Keratinocyte (primary cell): ENCODE measurements at regions not wholly inside any gene's neighbourhood (a gene's known extent, or its start where the extent isn't known, plus 50 kb on each side); places are given as distances from the start of the nearest gene placed in this dataset.

Experiments
- DNase-seq: peaks from one replicate; pipeline ENCODE4 v3.0.0-alpha.2; 2011; ENCODE audit warnings: low read depth, missing footprints, low spot score
- FAIRE-seq: peaks from 2 replicates; lab custom pipeline; 2011; peaks lifted over from hg19 to GRCh38; lab: Jason Lieb, UNC
- H2AFZ ChIP-seq: 2 replicates; pipeline ENCODE4 v1.6.0; 2012; ENCODE audit warnings: low read length, control low read depth, inconsistent platforms; ENCODE audit not compliant: control insufficient read depth
- H3K27ac ChIP-seq: 2 replicates; pipeline ENCODE4 v1.5.1; 2011; ENCODE audit warnings: low read length; ENCODE audit not compliant: control insufficient read depth, insufficient read depth
- H3K27me3 ChIP-seq: 3 replicates; pipeline ENCODE4 v1.6.0; 2011; ENCODE audit warnings: low read length; ENCODE audit not compliant: control insufficient read depth, insufficient read depth; ENCODE audit errors: extremely low read depth
- H3K36me3 ChIP-seq, 2 experiments: 2 replicates in 1 of 2; 3 replicates in 1 of 2; pipeline ENCODE4 v1.5.1; 2011; ENCODE audit warnings: low read length in 2 of 2, mild to moderate bottlenecking in 1 of 2; ENCODE audit not compliant: control insufficient read depth in 2 of 2, insufficient read depth in 2 of 2; ENCODE audit errors: extremely low read depth in 1 of 2
- H3K4me1 ChIP-seq: 3 replicates; pipeline ENCODE4 v1.5.1; 2011; ENCODE audit warnings: low read length; ENCODE audit not compliant: control insufficient read depth, insufficient read depth; ENCODE audit errors: extremely low read depth
- H3K4me2 ChIP-seq: 3 replicates; pipeline ENCODE4 v1.6.0; 2011; ENCODE audit warnings: low read depth, low read length; ENCODE audit not compliant: control insufficient read depth, insufficient read depth; ENCODE audit errors: extremely low read depth
- H3K4me3 ChIP-seq, 3 experiments: fragments of 200-600 bp in 1 of 3; sonication (generic) in 1 of 3; 2 replicates in 2 of 3; 3 replicates in 1 of 3; pipeline ENCODE4 v1.5.1; 2011 to 2016; ENCODE audit warnings: low read length in 3 of 3, mild to moderate bottlenecking in 3 of 3, control low read depth in 2 of 3, inconsistent platforms in 1 of 3, low read depth in 1 of 3, mixed read lengths in 1 of 3, mixed run types in 1 of 3, moderate library complexity in 1 of 3; ENCODE audit not compliant: control insufficient read depth in 2 of 3, insufficient read depth in 2 of 3; ENCODE audit errors: extremely low read depth in 1 of 3
- H3K79me2 ChIP-seq: 2 replicates; pipeline ENCODE4 v1.6.0; 2012; ENCODE audit warnings: low read length; ENCODE audit not compliant: control insufficient read depth, insufficient read depth
- H3K9ac ChIP-seq: 3 replicates; pipeline ENCODE4 v1.6.0; 2011; ENCODE audit warnings: low read length; ENCODE audit not compliant: control insufficient read depth, insufficient read depth; ENCODE audit errors: extremely low read depth
- H3K9me1 ChIP-seq: 3 replicates; pipeline ENCODE4 v1.6.0; 2011; ENCODE audit warnings: low read length; ENCODE audit not compliant: control insufficient read depth, insufficient read depth; ENCODE audit errors: extremely low read depth
- H3K9me3 ChIP-seq: 2 replicates; pipeline ENCODE4 v1.5.1; 2012; ENCODE audit warnings: low read depth, low read length; ENCODE audit not compliant: control insufficient read depth
- H4K20me1 ChIP-seq: 3 replicates; pipeline ENCODE4 v1.6.0; 2011; ENCODE audit warnings: low read length; ENCODE audit not compliant: control insufficient read depth, insufficient read depth; ENCODE audit errors: extremely low read depth
- CTCF ChIP-seq, 3 experiments: IDR thresholded peaks in 1 of 3; conservative IDR thresholded peaks in 1 of 3; optimal IDR thresholded peaks in 1 of 3; 2 replicates in 2 of 3; 3 replicates in 1 of 3; pipeline versions ENCODE3 to v1.5.1; 2011; ENCODE audit warnings: low read length in 3 of 3, mild to moderate bottlenecking in 3 of 3, moderate library complexity in 2 of 3, control low read depth in 1 of 3, inconsistent platforms in 1 of 3; ENCODE audit not compliant: insufficient read depth in 2 of 3; ENCODE audit errors: extremely low read depth in 1 of 3
- EZH2 ChIP-seq: IDR thresholded peaks from one replicate; pipeline ENCODE4 v1.6.1; 2012; ENCODE audit warnings: inconsistent platforms, mild to moderate bottlenecking, low read length, moderate library complexity
- dilution Hi-C: fragments of 300-500 bp; cut with MboI; formaldehyde crosslinking; loops from one replicate; pipeline ENCODE4 v1.7.0; 2020; ENCODE audit warnings: low sequenced_read_pairs; ENCODE audit not compliant: extremely low pct_ligation_motif_present

GRCh38 chr20:17859002-17859615, 109.5 kb downstream of the SNX5 start:
- no peak overlapping the region for H3K4me3 ChIP-seq
- H3K9me1 ChIP-seq: no peaks in the 10 kb centered on the region
- H3K27me3 ChIP-seq: peaks cover 13% of the 10 kb centered on the region
- dilution Hi-C loops: no loop called here
- no peaks in the 10 kb centered on the region for H4K20me1 ChIP-seq
- no peak overlapping the region for H3K27ac ChIP-seq
- DNase-seq (no peak), FAIRE-seq (no peak)
- no peak overlapping the region for H3K4me2 ChIP-seq
- H2AFZ ChIP-seq: no peak overlapping the region
- TF ChIP-seq EZH2 (no peak), CTCF (optimal IDR thresholded peaks at IDR 0.05 in 1 of 3, IDR thresholded peaks at IDR 0.05 in 1 of 3, conservative IDR thresholded peaks at IDR 0.05 in 1 of 3; ENCODE audit: extremely low read depth in 1 of 3, insufficient read depth in 2 of 3, low read length in 3 of 3) (no peak)
- no peaks in the 10 kb centered on the region for H3K36me3 ChIP-seq
- H3K79me2 ChIP-seq: no peaks in the 10 kb centered on the region
- peaks cover 14% of the 10 kb centered on the region for H3K4me1 ChIP-seq
- no peak overlapping the region for H3K9ac ChIP-seq
- H3K9me3 ChIP-seq: peaks cover 6% of the 10 kb centered on the region

GRCh38 chr20:17858450-17859001, 110.1 kb downstream of the SNX5 start:
- Histone ChIP-seq H3K4me3 (no peak overlapping the region), H2AFZ (no peak overlapping the region), H3K4me2 (no peak overlapping the region), H3K27me3 (peaks cover 13% of the 10 kb centered on the region), H4K20me1 (no peaks in the 10 kb centered on the region), H3K4me1 (peaks cover 14% of the 10 kb centered on the region), H3K9me3 (peaks cover 6% of the 10 kb centered on the region), H3K79me2 (no peaks in the 10 kb centered on the region), H3K9me1 (no peaks in the 10 kb centered on the region), H3K36me3 (no peaks in the 10 kb centered on the region), H3K9ac (no peak overlapping the region), H3K27ac (no peak overlapping the region)
- TF ChIP-seq CTCF (optimal IDR thresholded peaks at IDR 0.05 in 1 of 3, IDR thresholded peaks at IDR 0.05 in 1 of 3, conservative IDR thresholded peaks at IDR 0.05 in 1 of 3; ENCODE audit: extremely low read depth in 1 of 3, insufficient read depth in 2 of 3, low read length in 3 of 3) (no peak), EZH2 (no peak)
- FAIRE-seq: no peak
- dilution Hi-C loops: no loop called here
- no peak for DNase-seq
